Mucosa of gallbladder (tissue), 1 donor: ENCODE measurements at regions not wholly inside any gene's neighbourhood (a gene's known extent, or its start where the extent isn't known, plus 50 kb on each side); places are given as distances from the start of the nearest gene placed in this dataset.
"Not testable (repeated sequence)": the region's sequence is repeated elsewhere in the genome, so short reads cannot be mapped to it uniquely, and the experiment has no call there.

ENCODE experiments used
- DNase-seq: peaks from one replicate; pipeline ENCODE4 v3.0.0-alpha.2; 2020; ENCODE audit warnings: low spot score
- donor health status: DM: no; HTN: no; CAD: no.

DNA sequence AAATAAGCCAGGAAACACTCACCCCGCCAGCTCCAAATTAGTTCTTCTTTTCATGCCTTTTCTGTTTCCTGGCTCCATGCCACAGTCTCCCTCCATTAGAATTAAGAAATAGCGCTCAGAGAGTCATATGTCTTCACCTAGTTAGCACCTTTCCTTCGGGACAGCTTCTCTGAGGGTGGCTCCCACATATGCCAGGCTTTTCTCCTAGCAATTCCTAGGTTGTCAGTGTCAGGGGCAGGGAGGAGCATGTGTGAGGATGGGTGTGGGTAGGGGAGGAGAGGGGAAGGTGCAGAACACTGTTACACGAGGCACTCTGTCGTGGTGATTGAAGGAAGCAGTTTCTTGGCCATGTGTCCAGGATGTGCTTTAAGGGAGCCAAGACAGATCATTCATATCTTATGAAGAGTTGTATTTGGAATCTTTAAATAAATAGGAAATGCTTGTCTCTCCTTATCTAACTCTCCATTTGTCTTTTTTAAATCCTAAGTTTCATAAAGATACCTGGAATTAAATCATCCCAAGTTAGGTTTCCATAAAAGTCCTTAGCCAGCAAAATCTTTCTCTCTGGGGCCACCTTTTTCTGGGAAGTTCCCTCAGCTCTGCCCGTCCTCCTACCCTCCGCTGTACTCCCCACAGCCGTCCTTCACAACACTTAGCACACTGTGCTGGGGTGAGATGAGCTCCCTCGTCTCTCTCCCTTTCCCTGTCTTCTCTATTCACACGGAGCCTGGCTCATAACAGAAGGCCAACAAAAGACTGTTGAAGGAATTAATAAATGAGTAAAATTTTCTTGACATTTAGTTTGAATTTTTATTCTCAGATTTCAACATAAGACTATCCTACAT, 361.0 kb downstream of the CD83 start:
- no peak for DNase-seq

DNA sequence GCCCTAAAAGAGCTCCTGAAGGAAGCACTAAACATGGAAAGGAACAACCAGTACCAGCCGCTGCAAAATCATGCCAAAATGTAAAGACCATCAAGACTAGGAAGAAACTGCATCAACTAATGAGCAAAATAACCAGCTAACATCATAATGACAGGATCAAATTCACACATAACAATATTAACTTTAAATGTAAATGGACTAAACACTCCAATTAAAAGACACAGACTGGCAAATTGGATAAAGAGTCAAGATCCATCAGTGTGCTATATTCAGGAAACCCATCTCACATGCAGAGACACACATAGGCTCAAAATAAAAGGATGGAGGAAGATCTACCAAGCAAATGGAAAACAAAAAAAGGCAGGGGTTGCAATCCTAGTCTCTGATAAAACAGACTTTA, 364.4 kb downstream of the CD83 start:
- not testable (repeated sequence) for DNase-seq

- DNase-seq = no peak
These were observed 370.1 kb downstream of the CD83 start for GRCh38 chr6:14487625-14488024.

DNA sequence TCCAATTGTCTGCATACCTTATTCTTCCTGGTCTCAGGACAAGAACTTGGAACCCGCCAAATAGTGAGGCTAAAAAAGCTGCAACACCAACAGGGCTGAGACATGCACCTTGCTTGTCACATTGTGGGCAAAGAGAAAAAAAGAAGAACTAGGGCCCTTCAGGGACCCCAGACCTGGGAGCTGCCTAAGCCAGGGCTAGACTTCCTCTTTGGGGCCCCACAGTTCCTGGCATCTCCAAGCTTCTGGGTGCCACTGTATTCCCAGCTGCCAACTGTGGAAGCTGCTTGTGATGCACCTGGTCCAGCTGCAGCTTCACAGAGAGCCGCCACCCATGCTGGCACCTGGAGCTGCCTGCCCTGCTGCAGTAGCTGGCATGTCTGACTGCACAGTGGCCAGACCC, 370.6 kb downstream of the CD83 start:
- no peak for DNase-seq

DNA sequence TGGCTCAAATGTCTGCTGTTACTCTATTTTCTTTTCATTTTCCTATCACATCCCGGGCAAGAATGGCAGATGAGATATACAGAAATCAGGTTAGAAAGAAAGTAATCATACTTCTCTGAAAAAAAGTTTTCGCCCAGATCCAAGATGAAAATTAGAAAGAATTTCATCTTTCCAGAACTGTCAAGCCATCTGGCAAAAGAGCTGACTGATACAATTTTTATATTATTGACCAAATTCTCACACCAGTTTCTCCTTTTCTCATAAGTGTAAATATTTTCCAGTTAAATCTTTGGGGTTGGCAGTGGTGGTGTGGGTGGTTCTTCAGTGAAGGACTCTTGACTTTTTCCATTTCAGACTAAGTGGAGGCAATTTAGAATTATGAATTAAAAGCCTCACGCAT, 371.9 kb downstream of the CD83 start:
- DNase-seq = no peak

GRCh38 chr6:14498748-14499147, 381.2 kb downstream of the CD83 start:
- no peak for DNase-seq

DNA sequence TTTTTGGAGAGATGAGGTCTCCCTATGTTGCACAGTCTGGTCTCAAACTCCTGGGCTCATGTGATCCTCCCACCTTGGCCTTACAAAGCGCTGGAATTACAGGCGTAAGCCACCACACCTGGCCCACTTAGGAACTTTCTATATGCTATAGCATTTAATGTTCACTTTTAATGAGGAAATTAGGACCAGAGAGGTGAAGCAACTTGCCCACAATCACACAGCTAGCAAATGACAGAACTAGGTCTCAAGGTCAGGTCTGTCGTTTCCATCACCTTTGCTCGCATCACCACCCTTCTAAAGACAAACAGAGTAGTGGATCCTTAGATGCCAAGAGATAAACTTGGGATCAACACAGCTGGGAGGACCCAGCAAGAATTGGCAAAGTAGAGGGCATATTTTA, 381.7 kb downstream of the CD83 start:
- DNase-seq = no peak

GRCh38 chr6:14499841-14500240, 382.3 kb downstream of the CD83 start:
- no peak for DNase-seq

GRCh38 chr6:14500809-14501208, 383.2 kb downstream of the CD83 start:
- DNase-seq = no peak

DNA sequence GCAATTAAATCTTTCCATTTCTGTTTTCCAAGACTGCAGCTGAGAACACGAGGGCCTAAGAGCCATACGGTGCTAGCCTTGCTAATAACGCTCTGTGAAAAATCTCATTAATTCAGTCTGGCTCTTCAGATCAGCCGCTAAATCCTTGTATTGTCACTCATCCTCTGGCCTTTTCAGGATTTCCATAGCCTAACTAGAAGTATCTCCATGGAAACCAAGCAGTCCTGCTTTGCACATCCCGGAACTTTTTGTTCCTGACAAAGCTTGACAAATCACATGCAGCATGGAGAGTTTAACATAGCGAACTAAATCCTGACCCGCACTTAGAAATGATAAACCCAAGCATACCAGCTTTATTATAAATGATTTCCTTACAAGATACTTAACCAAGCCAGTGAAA, 383.7 kb downstream of the CD83 start:
- DNase-seq = no peak

DNA sequence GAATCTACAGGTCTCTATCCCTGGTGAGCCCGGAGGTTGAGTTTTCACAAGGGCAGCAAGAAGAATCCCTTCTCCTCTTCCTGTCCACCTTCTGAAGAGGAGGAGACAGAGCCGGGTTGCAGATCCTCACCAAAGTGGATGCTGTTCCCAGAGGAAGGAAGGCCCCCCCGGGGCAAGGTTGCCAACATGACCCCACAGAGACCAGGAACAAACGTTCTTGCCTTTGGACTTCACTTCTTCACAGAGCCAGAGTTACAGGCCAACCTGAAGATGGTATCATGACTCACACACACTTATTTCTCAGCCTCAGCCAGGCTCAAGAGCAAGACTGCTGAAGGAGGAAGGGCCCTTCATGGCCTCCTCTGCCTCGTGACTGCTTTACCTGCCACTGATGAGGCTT, 384.3 kb downstream of the CD83 start:
- no peak for DNase-seq

DNA sequence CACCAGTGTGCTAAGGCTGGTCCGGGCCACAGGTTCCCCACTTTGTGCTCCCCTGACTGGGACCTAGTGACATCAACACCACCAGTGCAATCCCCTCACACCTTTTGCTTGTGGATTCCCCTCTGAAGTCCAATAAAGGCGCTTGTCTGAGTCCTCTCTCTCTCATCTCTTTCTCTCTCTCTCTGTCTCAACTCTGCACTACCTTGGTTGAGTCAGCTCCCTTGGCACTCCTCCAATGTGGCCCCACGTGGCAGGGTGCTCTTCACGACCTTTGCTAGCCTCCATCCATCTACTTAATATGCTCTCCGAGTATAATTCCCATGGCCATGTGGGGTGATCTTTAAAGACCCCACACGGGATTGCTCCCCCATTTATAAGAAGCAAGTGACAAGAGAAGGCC, 385.0 kb downstream of the CD83 start:
- DNase-seq = no peak

DNA sequence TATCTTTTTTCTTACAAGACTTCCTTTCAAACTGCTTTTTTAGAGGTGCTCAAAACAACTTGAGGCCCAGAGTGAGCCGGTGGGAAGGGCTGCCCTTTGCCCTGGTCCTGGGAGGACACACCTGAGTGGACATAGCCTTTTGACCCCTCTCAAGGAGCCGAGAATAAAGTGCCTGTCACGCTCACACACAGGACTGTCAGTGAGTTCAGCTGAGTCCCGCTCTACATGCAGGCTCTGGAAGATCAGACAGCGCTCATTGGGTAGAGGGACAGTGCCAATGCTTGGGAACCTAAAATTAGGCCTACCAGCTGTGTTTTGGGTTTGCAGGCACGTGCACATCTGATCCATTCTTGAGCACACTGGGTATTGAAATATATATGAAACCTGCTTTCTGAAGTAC, 387.8 kb downstream of the CD83 start:
- no peak for DNase-seq

- DNase-seq = no peak
These were observed 389.2 kb downstream of the CD83 start for GRCh38 chr6:14506656-14507246.

- DNase-seq = no peak
These were observed 391.5 kb downstream of the CD83 start for GRCh38 chr6:14509120-14509519.

DNA sequence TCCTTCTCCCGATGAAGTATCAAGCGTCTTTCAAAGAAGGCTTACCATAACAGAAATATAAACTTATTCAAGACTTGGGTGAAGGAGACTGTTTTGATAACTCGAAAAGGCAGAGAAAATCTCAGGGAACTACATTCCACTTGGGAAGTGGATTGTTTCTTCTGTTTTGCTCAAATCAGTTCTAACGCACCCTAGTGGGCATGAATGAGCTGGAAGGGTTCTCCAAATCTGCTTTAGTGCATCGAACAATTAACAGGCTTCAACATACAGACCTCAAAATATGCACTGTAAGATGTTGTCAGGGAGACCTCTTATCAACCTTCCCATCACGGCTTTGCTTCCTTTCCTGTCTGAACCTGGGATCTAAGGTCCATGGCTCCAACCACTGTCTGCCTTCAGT, 392.5 kb downstream of the CD83 start:
- no peak for DNase-seq

- no peak for DNase-seq
These were observed 393.6 kb downstream of the CD83 start for GRCh38 chr6:14511061-14511586.

- no peak for DNase-seq
These were observed 394.7 kb downstream of the CD83 start for GRCh38 chr6:14512246-14512645.

DNA sequence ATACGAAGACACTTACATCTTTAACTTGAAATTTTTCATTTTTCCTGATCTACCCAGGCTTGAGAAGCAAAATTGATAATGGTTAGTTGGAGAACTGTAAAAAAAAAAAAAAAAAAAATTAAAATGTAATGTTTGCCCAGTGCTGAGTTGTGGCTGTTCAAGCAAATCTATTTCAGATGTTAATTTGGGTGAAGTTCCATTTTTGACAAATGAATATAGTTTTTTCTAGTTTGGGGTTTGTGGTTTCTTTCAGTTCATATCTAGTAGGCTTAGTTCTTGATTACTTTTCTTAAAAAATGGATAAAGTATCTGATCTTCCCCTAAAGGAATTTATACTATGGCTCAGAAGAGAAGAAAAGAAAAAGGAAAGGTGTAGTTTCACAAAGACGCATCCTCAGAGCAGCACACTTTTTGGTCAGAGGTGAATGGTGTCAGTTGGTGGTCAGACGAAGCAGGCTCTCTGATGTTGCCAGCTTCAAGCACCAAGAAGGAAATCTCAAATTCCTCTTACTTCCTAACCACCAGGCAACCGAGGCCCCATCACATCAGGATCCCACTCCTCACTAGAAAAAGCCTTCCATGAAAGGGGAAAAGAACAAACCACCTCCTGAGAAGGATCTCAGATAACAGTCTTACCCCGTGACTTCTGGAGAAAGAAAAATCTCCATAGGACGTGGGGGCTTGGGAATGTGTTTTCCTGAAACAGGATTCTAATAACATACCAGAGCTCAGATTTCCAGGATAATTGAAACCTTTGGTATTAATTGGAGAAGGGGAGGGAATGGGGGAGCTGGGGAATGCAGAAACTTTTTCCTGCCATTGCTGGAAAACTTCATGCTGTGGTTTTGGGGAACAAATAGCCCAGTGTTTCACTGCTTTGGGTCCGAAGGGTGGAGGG, 396.2 kb downstream of the CD83 start:
- DNase-seq = no peak

GRCh38 chr6:14516956-14517355, 399.4 kb downstream of the CD83 start:
- DNase-seq = no peak

- no peak for DNase-seq
These were observed 400.0 kb downstream of the CD83 start for GRCh38 chr6:14517516-14518105.
